ENCODE measurements at regions not wholly inside any gene's neighbourhood (a gene's known extent, or its start where the extent isn't known, plus 50 kb on each side); places are given as distances from the start of the nearest gene placed in this dataset.
"Not testable (repeated sequence)": the region's sequence is repeated elsewhere in the genome, so short reads cannot be mapped to it uniquely, and the experiment has no call there.

- no peak for DNase-seq
These were observed 99.5 kb downstream of the FMR1NB start for GRCh38 chrX:148080593-148080992.

GRCh38 chrX:148084611-148085010, 103.5 kb downstream of the FMR1NB start:
- no peak for DNase-seq

- no peak for DNase-seq
These were observed 139.0 kb downstream of the FMR1NB start for GRCh38 chrX:148120151-148120550.

- no peak for DNase-seq
These were observed 140.0 kb downstream of the FMR1NB start for GRCh38 chrX:148120999-148121623.

DNA sequence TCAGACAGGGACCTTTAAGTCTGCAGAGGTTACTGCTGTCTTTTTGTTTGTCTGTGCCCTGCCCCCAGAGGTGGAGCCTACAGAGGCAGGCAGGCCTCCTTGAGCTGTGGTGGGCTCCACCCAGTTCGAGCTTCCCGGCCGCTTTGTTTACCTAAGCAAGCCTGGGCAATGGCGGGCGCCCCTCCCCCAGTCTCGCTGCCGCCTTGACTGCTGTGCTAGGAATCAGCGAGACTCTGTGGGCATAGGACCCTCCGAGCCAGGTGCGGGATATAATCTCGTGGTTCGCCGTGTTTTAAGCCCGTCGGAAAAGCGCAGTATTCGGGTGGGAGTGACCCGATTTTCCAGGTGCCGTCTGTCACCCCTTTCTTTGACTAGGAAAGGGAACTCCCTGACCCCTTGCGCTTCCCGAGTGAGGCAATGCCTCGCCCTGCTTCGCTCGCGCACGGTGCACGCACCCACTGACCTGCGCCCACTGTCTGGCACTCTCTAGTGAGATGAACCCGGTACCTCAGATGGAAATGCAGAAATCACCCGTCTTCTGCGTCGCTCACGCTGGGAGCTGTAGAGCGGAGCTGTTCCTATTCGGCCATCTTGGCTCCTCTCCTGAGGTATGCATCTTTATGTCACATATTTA, 147.9 kb downstream of the FMR1NB start:
- DNase-seq = not testable (repeated sequence)

- no peak for DNase-seq
These were observed 152.1 kb downstream of the FMR1NB start for GRCh38 chrX:148133105-148133725.

DNA sequence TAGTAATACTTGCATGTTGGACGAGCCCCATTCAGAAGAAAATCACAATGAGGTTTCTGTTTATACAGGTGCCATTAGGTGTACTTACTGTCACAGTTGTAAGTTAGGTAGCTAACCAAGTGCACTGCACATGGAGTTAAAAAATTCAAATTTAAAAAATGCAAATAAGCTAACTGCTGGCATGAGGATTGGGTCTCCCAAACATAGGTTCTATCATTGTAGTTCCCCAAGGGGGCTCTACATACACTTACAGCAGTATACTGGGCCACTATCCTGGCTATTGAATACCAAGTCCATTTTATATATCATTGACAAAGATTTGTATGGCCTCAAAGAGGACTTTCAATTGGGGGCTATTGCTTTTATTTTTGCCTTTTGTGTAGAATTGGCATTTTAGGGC, 153.4 kb downstream of the FMR1NB start:
- DNase-seq = no peak

DNA sequence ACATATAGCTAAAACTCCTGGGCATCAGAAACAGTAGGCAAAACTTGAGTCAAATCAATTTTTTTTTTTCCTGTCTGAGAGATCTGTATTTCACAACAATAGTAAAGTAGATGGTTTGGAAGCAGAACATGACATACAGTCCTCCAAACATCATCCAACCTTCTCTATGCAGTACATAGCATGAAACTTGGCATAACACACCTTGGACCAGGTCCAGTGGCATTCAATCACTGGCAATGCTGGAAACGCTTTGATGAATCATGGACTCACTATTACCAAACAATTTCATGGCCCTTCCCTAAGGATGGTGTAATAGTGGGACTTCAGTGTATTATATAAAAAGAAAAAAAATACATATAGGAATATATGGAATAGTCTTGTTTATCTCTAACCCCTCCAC, 154.6 kb downstream of the FMR1NB start:
- DNase-seq = peak; percentile 16

DNA sequence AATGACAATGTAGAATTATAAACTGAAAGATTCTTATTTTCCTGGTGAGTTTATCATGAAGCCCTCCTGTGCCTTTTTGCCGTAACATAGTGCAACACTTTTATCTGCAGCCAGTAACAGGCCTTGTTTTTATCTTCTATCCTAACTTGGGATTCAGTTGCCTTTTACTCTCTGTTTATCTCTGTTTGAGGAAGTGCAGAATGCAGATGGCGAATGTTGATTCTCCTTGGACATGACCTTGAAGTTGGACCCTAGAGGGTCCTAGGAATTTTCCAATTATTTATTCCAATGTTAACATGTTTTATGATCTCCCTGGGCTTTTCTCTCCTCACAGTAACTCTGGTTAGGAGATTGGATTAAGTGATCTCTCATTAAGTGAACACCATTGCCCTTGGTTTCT, 165.0 kb downstream of the FMR1NB start:
- no peak for DNase-seq

GRCh38 chrX:148156986-148157385, 175.8 kb downstream of the FMR1NB start:
- DNase-seq = no peak

DNA sequence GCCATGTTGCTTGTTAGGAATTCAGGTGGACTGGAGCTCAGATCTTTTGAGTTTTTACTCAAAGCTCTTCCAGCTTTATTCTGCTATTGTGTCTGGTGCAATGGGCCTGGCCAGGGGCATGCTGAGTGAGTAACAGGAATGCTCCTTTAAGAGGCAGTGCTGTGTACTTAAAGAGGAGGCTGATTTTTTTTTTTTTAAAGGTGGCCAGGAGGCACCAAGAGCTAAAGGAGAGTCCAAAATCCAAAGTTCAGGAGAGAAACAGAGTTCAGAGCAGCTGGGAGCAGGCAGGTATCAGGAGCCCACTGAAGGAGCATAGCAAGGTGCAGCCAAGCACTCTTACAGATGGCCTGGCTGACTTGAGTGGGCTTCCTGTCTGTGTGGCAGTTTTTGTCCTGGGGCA, 178.7 kb downstream of the FMR1NB start:
- no peak for DNase-seq

GRCh38 chrX:148161701-148162100, 180.6 kb downstream of the FMR1NB start:
- DNase-seq = no peak

- no peak for DNase-seq
These were observed 204.5 kb downstream of the FMR1NB start for GRCh38 chrX:148185631-148186030.

GRCh38 chrX:148192547-148192946, 211.4 kb downstream of the FMR1NB start:
- no peak for DNase-seq

DNA sequence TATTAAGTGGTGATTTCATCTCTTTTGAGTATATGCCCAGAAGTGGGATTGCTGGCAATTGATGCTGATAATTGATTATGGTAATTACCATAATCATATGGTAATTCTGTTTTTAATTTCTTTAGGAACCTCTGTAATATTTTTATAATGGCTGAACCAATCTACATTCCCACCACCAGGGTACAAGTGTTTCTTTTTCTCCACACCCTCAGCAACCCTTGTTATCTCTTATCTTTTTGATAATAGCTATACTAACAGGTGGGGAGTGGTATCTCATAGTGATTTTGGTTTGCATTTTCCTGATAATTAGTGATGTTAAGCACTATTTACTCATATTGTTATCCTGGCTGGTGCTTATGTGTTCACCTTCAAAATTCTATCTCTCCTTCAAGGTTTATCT, 212.6 kb downstream of the FMR1NB start:
- no peak for DNase-seq

GRCh38 chrX:148203531-148203930, 222.4 kb downstream of the FMR1NB start:
- no peak for DNase-seq

DNA sequence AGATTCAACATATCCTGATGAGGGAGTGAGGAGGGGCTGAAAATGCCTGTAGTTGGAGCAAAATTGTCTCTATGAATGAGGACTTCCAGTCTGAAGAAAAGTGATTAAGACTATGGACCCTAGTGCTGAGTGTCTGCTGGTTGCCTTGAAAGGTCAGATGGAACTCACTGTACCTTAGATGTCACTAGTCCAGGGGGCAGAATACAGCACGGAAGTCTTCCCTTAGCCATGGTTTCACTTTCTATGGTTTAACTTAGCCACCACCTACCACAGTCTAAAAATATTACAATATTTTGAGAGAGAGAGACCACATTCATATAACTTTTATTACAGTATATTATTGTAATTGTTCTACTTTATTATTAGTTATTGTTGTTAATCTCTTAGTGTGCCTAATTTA, 223.1 kb downstream of the FMR1NB start:
- DNase-seq = no peak

DNA sequence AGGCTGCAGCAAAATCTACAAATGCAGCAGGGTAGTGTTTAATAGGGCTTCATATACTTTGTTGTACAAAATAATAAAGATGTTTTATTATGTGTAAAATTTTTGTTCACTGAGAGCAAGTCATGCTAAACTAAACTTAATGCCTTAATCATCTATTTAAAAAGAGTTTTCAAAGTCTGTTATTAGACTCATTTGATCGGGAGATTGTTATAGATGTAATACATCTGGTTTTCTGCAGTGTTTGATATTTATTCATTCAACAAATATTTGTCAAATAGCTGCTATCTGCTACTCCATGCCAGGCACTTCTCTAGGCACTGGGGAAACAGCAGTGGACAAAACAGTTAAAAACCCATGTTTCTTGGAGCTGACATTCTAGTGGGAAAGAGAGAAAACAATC, 233.6 kb downstream of the FMR1NB start:
- no peak for DNase-seq

GRCh38 chrX:148215726-148216125, 234.6 kb downstream of the FMR1NB start:
- no peak for DNase-seq

- no peak for DNase-seq
These were observed 242.2 kb downstream of the FMR1NB start for GRCh38 chrX:148223361-148223760.

DNA sequence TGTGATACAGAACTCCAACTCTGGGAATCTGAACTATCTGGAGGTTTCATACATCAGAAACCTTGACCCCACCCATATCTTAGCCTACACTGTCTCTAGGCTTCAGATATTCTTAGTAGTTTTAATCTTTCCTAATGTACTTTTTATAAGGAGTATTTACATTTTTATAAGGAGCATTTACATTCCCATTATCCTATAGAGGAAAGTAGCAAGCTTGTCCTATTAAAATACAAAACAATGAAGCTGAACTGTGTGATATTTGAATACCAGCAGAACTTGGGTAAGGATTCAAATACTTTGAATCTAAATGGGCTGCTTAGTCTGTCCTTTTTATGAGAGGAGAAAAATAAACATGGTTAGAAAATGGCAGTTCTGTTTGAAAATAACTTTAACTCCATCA, 247.4 kb downstream of the FMR1NB start:
- no peak for DNase-seq

GRCh38 chrX:148229801-148230303, 248.7 kb downstream of the FMR1NB start:
- DNase-seq = no peak

DNA sequence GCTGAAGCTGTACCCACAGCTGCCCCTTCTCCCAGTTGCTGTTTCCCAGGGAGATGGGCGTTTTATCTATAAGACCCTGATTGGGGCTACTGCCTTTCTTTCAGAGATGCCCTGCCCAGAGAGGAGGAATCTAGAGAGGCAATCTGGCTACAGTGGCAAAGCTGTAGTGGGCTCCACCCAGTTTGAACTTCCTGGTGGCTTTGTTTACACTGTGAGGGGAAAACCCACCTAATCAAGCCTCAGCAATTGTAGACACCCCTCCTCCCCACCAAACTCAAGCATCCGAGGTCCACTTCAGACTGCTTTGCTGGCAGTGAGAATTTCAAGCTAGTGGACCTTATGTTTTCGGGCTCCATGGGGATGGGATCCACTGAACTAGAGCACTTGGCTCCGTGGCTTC, 240.4 kb upstream of the AFF2 start:
- no peak for DNase-seq

- no peak for DNase-seq
These were observed 234.6 kb upstream of the AFF2 start for GRCh38 chrX:148265829-148266228.
